Endothelial cell of umbilical vein (primary cell): ENCODE measurements at regions not wholly inside any gene's neighbourhood (a gene's known extent, or its start where the extent isn't known, plus 50 kb on each side); places are given as distances from the start of the nearest gene placed in this dataset.

Experiments
- BruUV-seq: library from RNA; stranded (reverse); fragments of 400-500 nt; replicated peaks from 2 replicates; lab custom pipeline; 2021; lab: Mats Ljungman, UMichigan
- CTCF ChIA-PET: fragments of 300-600, 350-600 bp; sonication (Branson Sonifier 250); formaldehyde crosslinking; loops from one replicate; lab custom pipeline; 2021; ENCODE audit warnings: antibody characterized with exemption, inconsistent platforms; lab: Charles Lee
- POLR2A ChIA-PET: fragments of 300-600, 350-600 bp; sonication (Branson Sonifier 250); formaldehyde crosslinking; loops from one replicate; lab custom pipeline; 2021; ENCODE audit warnings: antibody characterized with exemption, inconsistent platforms; lab: Charles Lee
- DNase-seq: peaks from one replicate; pipeline ENCODE4 v3.0.0-alpha.2; 2011; ENCODE audit warnings: low read depth, low spot score
- FAIRE-seq: peaks from 2 replicates; lab custom pipeline; 2011; peaks lifted over from hg19 to GRCh38; lab: Jason Lieb, UNC
- H2AFZ ChIP-seq: 2 replicates; pipeline ENCODE4 v1.6.0; 2012; ENCODE audit warnings: low read depth, low read length, control low read depth, inconsistent platforms
- H3K27ac ChIP-seq: 2 replicates; pipeline ENCODE4 v1.5.1; 2011; ENCODE audit warnings: low read depth, mild to moderate bottlenecking, control low read depth, low read length, moderate library complexity; ENCODE audit not compliant: insufficient read depth
- H3K27me3 ChIP-seq, 2 experiments: 2 replicates each; pipeline versions ENCODE4 v1.6.0 to v1.6.1; 2011; ENCODE audit warnings: low read length in 2 of 2, mixed read lengths in 1 of 2; ENCODE audit not compliant: control insufficient read depth in 2 of 2, insufficient read depth in 2 of 2
- H3K36me3 ChIP-seq, 2 experiments: 2 replicates in 1 of 2; 3 replicates in 1 of 2; pipeline ENCODE4 v1.5.1; 2011; ENCODE audit warnings: low read length in 2 of 2, mild to moderate bottlenecking in 1 of 2, moderate library complexity in 1 of 2; ENCODE audit not compliant: control insufficient read depth in 2 of 2, insufficient read depth in 2 of 2; ENCODE audit errors: extremely low read depth in 1 of 2
- H3K4me1 ChIP-seq: 3 replicates; pipeline ENCODE4 v1.5.1; 2011; ENCODE audit warnings: mild to moderate bottlenecking, low read length; ENCODE audit not compliant: control insufficient read depth, insufficient read depth; ENCODE audit errors: extremely low read depth
- H3K4me2 ChIP-seq: 2 replicates; pipeline ENCODE4 v1.6.1; 2011; ENCODE audit warnings: low read length, control low read depth, mixed read lengths; ENCODE audit not compliant: insufficient read depth
- H3K4me3 ChIP-seq, 3 experiments: fragments of 200-600 bp in 1 of 3; sonication (generic), shearing (Covaris generic) in 1 of 3; replicated peaks in 1 of 3; 2 replicates each; pipeline ENCODE4 v1.5.1; 2011 to 2016; ENCODE audit warnings: control low read depth in 3 of 3, low read length in 3 of 3, mild to moderate bottlenecking in 2 of 3, inconsistent platforms in 1 of 3, low read depth in 1 of 3, moderate library complexity in 1 of 3; ENCODE audit not compliant: insufficient read depth in 1 of 3
- H3K79me2 ChIP-seq: 2 replicates; pipeline ENCODE4 v1.6.0; 2012; ENCODE audit warnings: low read length, inconsistent platforms; ENCODE audit not compliant: control insufficient read depth, insufficient read depth
- H3K9ac ChIP-seq: replicated peaks from 2 replicates; pipeline ENCODE3; 2011; ENCODE audit warnings: low read length, control low read depth; ENCODE audit not compliant: insufficient read depth; ENCODE audit errors: extremely low read depth
- H3K9me1 ChIP-seq: replicated peaks from 3 replicates; pipeline ENCODE4 v1.6.0; 2011; ENCODE audit warnings: mild to moderate bottlenecking, low read length; ENCODE audit not compliant: control insufficient read depth, insufficient read depth; ENCODE audit errors: extremely low read depth
- H3K9me3 ChIP-seq: replicated peaks from 2 replicates; pipeline ENCODE4 v1.5.1; 2012; ENCODE audit warnings: low read length, inconsistent platforms; ENCODE audit not compliant: control insufficient read depth, insufficient read depth
- H4K20me1 ChIP-seq: replicated peaks from 2 replicates; pipeline ENCODE3; 2011; ENCODE audit warnings: mild to moderate bottlenecking, low read length; ENCODE audit not compliant: control insufficient read depth, insufficient read depth; ENCODE audit errors: extremely low read depth
- CTCF ChIP-seq, 2 donors: IDR thresholded peaks; 1 replicate in 1 of 2; 2 replicates in 1 of 2; pipeline ENCODE4 v1.5.1; 2011; ENCODE audit warnings: low read length in 2 of 2, mild to moderate bottlenecking in 2 of 2, moderate library complexity in 2 of 2, control low read depth in 1 of 2, inconsistent platforms in 1 of 2, low read depth in 1 of 2; ENCODE audit not compliant: insufficient read depth in 1 of 2; ENCODE audit errors: extremely low read depth in 1 of 2
- EZH2 ChIP-seq: IDR thresholded peaks from 2 replicates; pipeline ENCODE4 v1.6.1; 2012; ENCODE audit warnings: borderline replicate concordance, low read depth, mild to moderate bottlenecking, moderate library complexity, low read length, inconsistent platforms; ENCODE audit not compliant: severe bottlenecking
- FOS ChIP-seq: IDR thresholded peaks from 2 replicates; pipeline ENCODE4 v1.6.1; 2011; ENCODE audit warnings: mild to moderate bottlenecking, low read length, moderate library complexity, borderline replicate concordance; ENCODE audit not compliant: insufficient read depth
- GATA2 ChIP-seq: IDR thresholded peaks from 2 replicates; pipeline ENCODE4 v1.7.0; 2011; ENCODE audit warnings: low read depth, mild to moderate bottlenecking, moderate library complexity, mixed read lengths, low read length; ENCODE audit not compliant: insufficient read length, insufficient read depth
- MYC ChIP-seq: IDR thresholded peaks from one replicate; pipeline ENCODE4 v1.6.1; 2011; ENCODE audit warnings: mild to moderate bottlenecking, low read depth, low read length
- POLR2A ChIP-seq: IDR thresholded peaks from 2 replicates; pipeline ENCODE4 v1.6.1; 2012; ENCODE audit warnings: low read depth, mild to moderate bottlenecking, control low read depth, low read length
- POLR2AphosphoS5 ChIP-seq: IDR thresholded peaks from 2 replicates; pipeline ENCODE4 v1.6.1; 2012; ENCODE audit warnings: low read depth, mild to moderate bottlenecking, control low read depth, low read length, moderate library complexity; ENCODE audit not compliant: insufficient read depth
- dilution Hi-C: fragments of 300-500 bp; cut with MboI; formaldehyde crosslinking; loops from one replicate; pipeline ENCODE4 v1.15.0; 2019; ENCODE audit warnings: low sequenced_read_pairs; ENCODE audit not compliant: extremely low pct_ligation_motif_present
- intact Hi-C: fragments of 100-400 bp; cut with micrococcal nuclease; formaldehyde crosslinking; loops from one replicate; pipeline ENCODE4 v1.10.0; 2022

- no peaks in the 10 kb centered on the region for H4K20me1 ChIP-seq
- H3K9me1 ChIP-seq = no peaks in the 10 kb centered on the region
- TF ChIP-seq CTCF (IDR thresholded peaks at IDR 0.05; ENCODE audit: extremely low read depth in 1 of 2, insufficient read depth in 1 of 2, low read depth in 1 of 2, low read length in 2 of 2) (no peak), EZH2 (no peak), POLR2AphosphoS5 (no peak), POLR2A (no peak), FOS (no peak), GATA2 (no peak), MYC (no peak)
- POLR2A ChIA-PET = no interaction called here
- H3K27me3 ChIP-seq = no peaks in the 10 kb centered on the region
- no peak for FAIRE-seq
- peaks cover 17% of the 10 kb centered on the region for H3K4me1 ChIP-seq
- no peak overlapping the region for H2AFZ ChIP-seq
- H3K36me3 ChIP-seq = no peaks in the 10 kb centered on the region
- no peak overlapping the region for H3K9ac ChIP-seq
- DNase-seq = no peak
- CTCF ChIA-PET = interaction anchor here (0.6 to 1.3 kb wide), 3 partner anchors 32 to 564 kb away, joined by 3 to 4 read pairs (median 3); no protein-coding TSS in a partner anchor
- no peaks in the 10 kb centered on the region for H3K9me3 ChIP-seq
- H3K27ac ChIP-seq = no peak overlapping the region
- no peak overlapping the region for H3K4me2 ChIP-seq
- intact Hi-C loops = no loop called here
- no peak overlapping the region for H3K4me3 ChIP-seq
- no TSS peak for BruUV-seq
- dilution Hi-C loops = no loop called here
- H3K79me2 ChIP-seq = no peaks in the 10 kb centered on the region
Observed at GRCh38 chr1:218503102-218503501, 158.0 kb downstream of the TGFB2 start.
